ENCODE measurements at regions not wholly inside any gene's neighbourhood (a gene's known extent, or its start where the extent isn't known, plus 50 kb on each side); places are given as distances from the start of the nearest gene placed in this dataset.

- POLR2A ChIA-PET = no interaction called here
- H3K36me3 ChIP-seq (replicated peaks in 1 of 2; ENCODE audit: control insufficient read depth in 1 of 2, insufficient read depth in 2 of 2, low read length in 1 of 2) = no peaks in the 10 kb centered on the region
- WGBS (ENCODE audit: low lambda C conversion rate) = 54% methylated on average over 3 of the region's 6 CpGs
- CTCF ChIA-PET = interaction anchor here (0.6 kb wide), 1 partner anchor 171 kb away, joined by 3 read pairs; no protein-coding TSS in a partner anchor
- TF ChIP-seq MEF2A (IDR thresholded peaks at IDR 0.05; ENCODE audit: borderline replicate concordance, low read depth) (no peak), EP300 (IDR thresholded peaks at IDR 0.05; ENCODE audit: borderline replicate concordance in 1 of 2, low read depth in 1 of 2, low read length in 1 of 2) (no peak), YY1 (IDR thresholded peaks at IDR 0.05; ENCODE audit: low read depth) (no peak), GABPA (IDR thresholded peaks at IDR 0.05; ENCODE audit: low read depth) (no peak), USF2 (IDR thresholded peaks at IDR 0.05; ENCODE audit: borderline replicate concordance, low read depth, low read length) (no peak), TCF12 (IDR thresholded peaks at IDR 0.05) (no peak), TEAD4 (IDR thresholded peaks at IDR 0.05; ENCODE audit: borderline replicate concordance, insufficient read depth) (no peak), SIN3A (IDR thresholded peaks at IDR 0.05; ENCODE audit: borderline replicate concordance, low read depth, low read length) (no peak), CHD2 (IDR thresholded peaks at IDR 0.05; ENCODE audit: low read length, partially characterized antibody) (no peak), SMC3 (IDR thresholded peaks at IDR 0.05; ENCODE audit: low read depth, low read length) (no peak), RXRA (IDR thresholded peaks at IDR 0.05; ENCODE audit: borderline replicate concordance, low read depth) (no peak)
- no peaks in the 10 kb centered on the region for H4K20me1 ChIP-seq (ENCODE audit: insufficient read depth)
- no peak overlapping the region for H3K27ac ChIP-seq (ENCODE audit: low read depth in 2 of 2, low read length in 1 of 2)
- no peak overlapping the region for H3K4me2 ChIP-seq
- no peak overlapping the region for H3K9ac ChIP-seq
- H2AFZ ChIP-seq (ENCODE audit: low read depth) = no peak overlapping the region
- no peaks in the 10 kb centered on the region for H3F3A ChIP-seq (replicated peaks; ENCODE audit: insufficient read depth)
- H3K27me3 ChIP-seq (ENCODE audit: insufficient read depth) = no peaks in the 10 kb centered on the region
- H3K9me3 ChIP-seq = no peaks in the 10 kb centered on the region
- DNase-seq = no peak
- H3K4me3 ChIP-seq (ENCODE audit: low read depth in 2 of 2, low read length in 1 of 2) = no peak overlapping the region
- no peaks in the 10 kb centered on the region for H3K4me1 ChIP-seq (ENCODE audit: control insufficient read depth in 1 of 2, insufficient read depth in 2 of 2, low read depth in 1 of 2, low read length in 1 of 2)
- no peaks in the 10 kb centered on the region for H3K9me2 ChIP-seq
- H3K79me2 ChIP-seq (ENCODE audit: insufficient read depth) = no peaks in the 10 kb centered on the region
Observed at GRCh38 chr11:70899616-70900015, 352.8 kb downstream of the SHANK2 start.

- DNase-seq = no peak
- Histone ChIP-seq H3K79me2 (ENCODE audit: insufficient read depth) (no peaks in the 10 kb centered on the region), H3K4me1 (ENCODE audit: control insufficient read depth in 1 of 2, insufficient read depth in 2 of 2, low read depth in 1 of 2, low read length in 1 of 2) (no peaks in the 10 kb centered on the region), H3K9ac (no peak overlapping the region), H3K27me3 (ENCODE audit: insufficient read depth) (no peaks in the 10 kb centered on the region), H4K20me1 (ENCODE audit: insufficient read depth) (no peaks in the 10 kb centered on the region), H3K4me3 (ENCODE audit: low read depth in 2 of 2, low read length in 1 of 2) (no peak overlapping the region), H3K9me3 (no peaks in the 10 kb centered on the region), H3F3A (replicated peaks; ENCODE audit: insufficient read depth) (no peaks in the 10 kb centered on the region), H3K9me2 (no peaks in the 10 kb centered on the region), H3K36me3 (replicated peaks in 1 of 2; ENCODE audit: control insufficient read depth in 1 of 2, insufficient read depth in 2 of 2, low read length in 1 of 2) (no peaks in the 10 kb centered on the region), H2AFZ (ENCODE audit: low read depth) (no peak overlapping the region), H3K4me2 (no peak overlapping the region), H3K27ac (ENCODE audit: low read depth in 2 of 2, low read length in 1 of 2) (no peak overlapping the region)
- WGBS (ENCODE audit: low lambda C conversion rate) = 57% methylated on average over 4 of the region's 4 CpGs
- ChIA-PET POLR2A (no interaction called here), CTCF (no interaction called here)
- TF ChIP-seq YY1 (IDR thresholded peaks at IDR 0.05; ENCODE audit: low read depth) = no peak
- no peak for TF ChIP-seq REST (IDR thresholded peaks at IDR 0.05; ENCODE audit: low read depth, low read length)
- no peak for TF ChIP-seq RXRA (IDR thresholded peaks at IDR 0.05; ENCODE audit: borderline replicate concordance, low read depth)
- no peak for TF ChIP-seq EZH2phosphoT487 (IDR thresholded peaks at IDR 0.05; ENCODE audit: borderline replicate concordance, low read depth)
- TF ChIP-seq EP300 (IDR thresholded peaks at IDR 0.05; ENCODE audit: borderline replicate concordance in 1 of 2, low read depth in 1 of 2, low read length in 1 of 2) = no peak
- TF ChIP-seq CHD2 (IDR thresholded peaks at IDR 0.05; ENCODE audit: low read length, partially characterized antibody) = no peak
- no peak for TF ChIP-seq TCF12 (IDR thresholded peaks at IDR 0.05)
- no peak for TF ChIP-seq JUND (IDR thresholded peaks at IDR 0.05)
Observed at GRCh38 chr11:70900540-70900939, 351.8 kb downstream of the SHANK2 start.

Measured in SK-N-SH (cell line).